ENCODE measurements at regions not wholly inside any gene's neighbourhood (a gene's known extent, or its start where the extent isn't known, plus 50 kb on each side); places are given as distances from the start of the nearest gene placed in this dataset.

DNA sequence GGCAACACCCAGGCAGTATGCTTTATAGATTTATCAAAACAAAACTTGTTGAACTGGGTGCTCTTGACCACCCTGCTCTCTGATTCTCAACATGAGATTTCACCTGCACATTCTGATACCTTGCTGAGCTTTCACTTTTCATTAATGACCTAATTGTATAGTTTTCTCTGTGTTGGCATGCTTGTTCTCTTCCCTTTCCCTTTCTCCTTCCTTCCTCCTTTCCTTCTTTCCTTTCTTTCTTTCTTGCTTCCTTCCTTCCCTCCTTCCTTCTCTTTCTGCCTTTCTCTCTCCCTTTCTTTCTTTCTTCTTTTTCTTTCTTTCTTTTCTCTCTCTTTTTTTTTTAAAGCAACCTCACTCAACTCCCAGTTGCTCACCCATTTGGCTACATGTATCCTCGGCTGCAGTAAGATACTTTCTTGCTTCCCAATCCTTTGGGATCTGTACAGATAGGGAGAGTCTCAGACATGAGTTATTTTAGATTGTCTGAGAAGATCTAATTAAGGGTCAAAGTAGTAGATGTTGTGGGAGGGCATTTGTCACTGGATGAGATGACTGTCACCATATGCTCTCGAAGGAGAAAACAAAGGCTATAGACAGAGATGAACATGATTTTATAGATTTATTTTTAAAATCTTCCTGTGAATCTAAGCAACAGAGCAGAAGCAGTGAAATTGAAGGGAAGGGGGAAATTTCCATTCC lies 458.0 kb downstream of the USP25 start:
- peaks cover 0 to 9% (median 3%) of the 10 kb centered on the region in 5 donors for H3K9me3 Mint-ChIP-seq
- Histone ChIP-seq H3K4me1 (ENCODE audit: insufficient read depth, low read length) (no peaks in the 10 kb centered on the region), H3K9me3 (ENCODE audit: low read length) (no peaks in the 10 kb centered on the region), H3K27me3 (ENCODE audit: insufficient read depth, low read length, poor library complexity, severe bottlenecking) (no peaks in the 10 kb centered on the region), H3K4me3 (ENCODE audit: low read length) (no peak overlapping the region), H3K27ac (ENCODE audit: low read depth, low read length) (no peak overlapping the region), H3K36me3 (ENCODE audit: insufficient read depth, low read length) (no peaks in the 10 kb centered on the region)
- DNase-seq = no peak
- no peak overlapping the region for H3K4me3 Mint-ChIP-seq
- peaks cover 0 to 2% of the 10 kb centered on the region in 2 donors for H3K27me3 Mint-ChIP-seq
- no peaks in the 10 kb centered on the region for H3K4me1 Mint-ChIP-seq
- POLR2A ChIA-PET = no interaction called here
- no peak overlapping the region for H3K27ac Mint-ChIP-seq
- CTCF ChIA-PET = no interaction called here
- H3K36me3 Mint-ChIP-seq = no peaks in the 10 kb centered on the region

DNA sequence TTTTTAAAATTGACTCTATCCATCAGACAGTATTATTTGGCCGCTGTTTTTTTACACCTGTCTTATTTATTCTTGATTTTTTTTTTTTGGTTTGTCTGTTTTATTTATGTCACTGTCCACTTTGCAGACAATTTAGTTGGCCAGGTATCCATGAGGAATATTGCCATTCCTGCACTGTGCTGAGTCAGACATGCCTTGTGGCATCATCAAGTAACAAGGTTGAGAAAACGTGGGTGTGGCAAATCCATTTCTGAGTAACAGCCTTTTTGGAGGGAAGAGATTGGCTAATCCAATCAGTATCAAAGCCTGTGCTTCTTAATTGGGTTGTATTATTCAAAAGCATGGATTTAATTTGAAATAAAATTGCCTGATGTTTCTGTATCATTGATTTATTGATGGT lies 463.1 kb downstream of the USP25 start:
- Mint-ChIP-seq H3K27ac (no peak overlapping the region), H3K27me3 (peaks cover 0 to 2% of the 10 kb centered on the region in 2 donors), H3K9me3 (peaks cover 0 to 5% (median 3%) of the 10 kb centered on the region in 5 donors), H3K4me3 (no peak overlapping the region), H3K4me1 (no peaks in the 10 kb centered on the region), H3K36me3 (no peaks in the 10 kb centered on the region)
- no peak overlapping the region for H3K4me3 ChIP-seq (ENCODE audit: low read length)
- ChIA-PET CTCF (no interaction called here), POLR2A (no interaction called here)
- H3K4me1 ChIP-seq (ENCODE audit: insufficient read depth, low read length) = no peaks in the 10 kb centered on the region
- H3K27me3 ChIP-seq (ENCODE audit: insufficient read depth, low read length, poor library complexity, severe bottlenecking) = no peaks in the 10 kb centered on the region
- H3K9me3 ChIP-seq (ENCODE audit: low read length) = no peaks in the 10 kb centered on the region
- no peak overlapping the region for H3K27ac ChIP-seq (ENCODE audit: low read depth, low read length)
- H3K36me3 ChIP-seq (ENCODE audit: insufficient read depth, low read length) = no peaks in the 10 kb centered on the region
- DNase-seq = no peak

DNA sequence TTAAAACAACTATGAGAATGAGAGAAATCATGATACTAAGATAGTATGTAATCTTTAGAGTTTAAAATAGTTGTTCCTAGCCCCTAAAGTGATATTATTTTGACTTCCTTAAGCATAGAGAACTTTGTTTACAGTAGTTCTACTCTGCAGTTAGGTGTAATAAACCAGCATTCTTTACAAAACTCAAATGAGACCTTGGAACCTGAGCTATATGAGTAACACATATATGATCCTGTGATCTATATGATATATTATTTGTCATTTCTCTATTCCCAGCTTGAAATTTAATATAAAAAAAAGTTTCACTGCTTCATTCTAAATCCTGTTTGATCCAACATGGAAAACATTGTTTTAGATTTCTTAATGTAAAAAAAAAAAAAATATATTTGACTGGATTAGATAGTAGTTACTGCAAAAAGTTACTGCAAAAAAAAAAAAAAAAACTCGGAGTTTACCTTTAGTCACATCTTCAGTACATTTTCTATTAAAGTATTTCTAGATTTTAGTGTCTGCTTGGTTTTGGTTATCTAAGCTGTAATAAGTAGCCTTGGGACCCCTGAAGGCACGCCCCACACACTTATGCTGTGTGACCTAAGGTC lies 463.8 kb downstream of the USP25 start:
- Mint-ChIP-seq H3K4me3 (no peak overlapping the region), H3K27me3 (peaks cover 0 to 2% of the 10 kb centered on the region in 2 donors), H3K9me3 (peaks cover 1 to 5% (median 4%) of the 10 kb centered on the region in 5 donors), H3K36me3 (no peaks in the 10 kb centered on the region), H3K27ac (no peak overlapping the region), H3K4me1 (no peaks in the 10 kb centered on the region)
- H3K4me3 ChIP-seq (ENCODE audit: low read length) = no peak overlapping the region
- CTCF ChIA-PET = no interaction called here
- DNase-seq = no peak
- H3K27me3 ChIP-seq (ENCODE audit: insufficient read depth, low read length, poor library complexity, severe bottlenecking) = no peaks in the 10 kb centered on the region
- H3K4me1 ChIP-seq (ENCODE audit: insufficient read depth, low read length) = no peaks in the 10 kb centered on the region
- no peaks in the 10 kb centered on the region for H3K36me3 ChIP-seq (ENCODE audit: insufficient read depth, low read length)
- H3K9me3 ChIP-seq (ENCODE audit: low read length) = no peaks in the 10 kb centered on the region
- no peak overlapping the region for H3K27ac ChIP-seq (ENCODE audit: low read depth, low read length)
- POLR2A ChIA-PET = no interaction called here

DNA sequence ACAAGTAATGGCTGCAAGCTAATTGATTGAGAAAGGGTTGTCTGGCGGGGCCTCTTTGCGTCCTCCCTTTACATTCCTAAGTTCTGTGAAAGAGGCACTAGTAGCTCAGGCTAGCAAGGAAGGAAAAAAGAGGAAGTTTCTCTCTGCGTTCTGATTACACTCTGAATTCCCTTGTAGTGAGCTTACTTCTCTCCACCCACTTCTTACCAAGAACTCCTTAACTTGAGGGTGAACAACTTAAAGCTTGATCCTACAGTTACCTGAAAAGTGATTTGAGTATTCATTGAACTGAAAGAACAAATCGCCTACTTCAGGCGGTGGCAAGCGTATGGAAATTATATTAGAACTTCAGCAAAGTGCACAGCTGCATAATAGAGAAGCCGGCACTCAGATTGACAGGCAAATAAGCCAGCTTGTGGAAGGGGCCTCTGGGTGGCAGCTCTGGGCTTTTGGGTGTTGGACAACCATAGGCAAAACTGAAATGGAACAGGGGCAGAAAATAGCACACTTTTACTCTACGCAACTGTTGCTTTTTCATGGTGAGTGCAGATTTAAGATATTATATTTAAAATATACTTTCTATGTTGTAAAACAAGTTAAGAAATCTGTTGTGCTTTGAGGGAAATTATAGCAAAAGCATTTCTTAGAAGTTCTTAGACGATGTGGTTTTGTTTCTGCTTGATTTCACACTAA lies 464.5 kb downstream of the USP25 start:
- Histone ChIP-seq H3K27ac (ENCODE audit: low read depth, low read length) (no peak overlapping the region), H3K36me3 (ENCODE audit: insufficient read depth, low read length) (no peaks in the 10 kb centered on the region), H3K4me3 (ENCODE audit: low read length) (no peak overlapping the region), H3K27me3 (ENCODE audit: insufficient read depth, low read length, poor library complexity, severe bottlenecking) (no peaks in the 10 kb centered on the region), H3K9me3 (ENCODE audit: low read length) (no peaks in the 10 kb centered on the region), H3K4me1 (ENCODE audit: insufficient read depth, low read length) (no peaks in the 10 kb centered on the region)
- Mint-ChIP-seq H3K27ac (no peak overlapping the region), H3K36me3 (no peaks in the 10 kb centered on the region), H3K4me3 (no peak overlapping the region), H3K27me3 (peaks cover 0 to 2% of the 10 kb centered on the region in 2 donors), H3K9me3 (peaks cover 1 to 5% (median 4%) of the 10 kb centered on the region in 5 donors), H3K4me1 (no peaks in the 10 kb centered on the region)
- ChIA-PET CTCF (no interaction called here), POLR2A (no interaction called here)
- no peak for DNase-seq

- Mint-ChIP-seq H3K4me3 (no peak overlapping the region), H3K4me1 (no peaks in the 10 kb centered on the region), H3K9me3 (peaks cover 1 to 5% (median 4%) of the 10 kb centered on the region in 5 donors), H3K36me3 (no peaks in the 10 kb centered on the region), H3K27ac (no peak overlapping the region), H3K27me3 (peaks cover 0 to 2% of the 10 kb centered on the region in 2 donors)
- H3K9me3 ChIP-seq (ENCODE audit: low read length) = no peaks in the 10 kb centered on the region
- ChIA-PET CTCF (no interaction called here), POLR2A (no interaction called here)
- no peaks in the 10 kb centered on the region for H3K36me3 ChIP-seq (ENCODE audit: insufficient read depth, low read length)
- no peak overlapping the region for H3K4me3 ChIP-seq (ENCODE audit: low read length)
- DNase-seq = no peak
- H3K27me3 ChIP-seq (ENCODE audit: insufficient read depth, low read length, poor library complexity, severe bottlenecking) = no peaks in the 10 kb centered on the region
- no peak overlapping the region for H3K27ac ChIP-seq (ENCODE audit: low read depth, low read length)
- no peaks in the 10 kb centered on the region for H3K4me1 ChIP-seq (ENCODE audit: insufficient read depth, low read length)
Observed at GRCh38 chr21:16194788-16195537, 465.2 kb downstream of the USP25 start.

GRCh38 chr21:16195538-16195910 lies 465.7 kb downstream of the USP25 start:
- no peaks in the 10 kb centered on the region for H3K36me3 ChIP-seq (ENCODE audit: insufficient read depth, low read length)
- H3K9me3 ChIP-seq (ENCODE audit: low read length) = no peaks in the 10 kb centered on the region
- no peak overlapping the region for H3K27ac Mint-ChIP-seq
- no peak overlapping the region for H3K4me3 ChIP-seq (ENCODE audit: low read length)
- H3K27me3 Mint-ChIP-seq = peaks cover 0 to 2% of the 10 kb centered on the region in 2 donors
- H3K27me3 ChIP-seq (ENCODE audit: insufficient read depth, low read length, poor library complexity, severe bottlenecking) = no peaks in the 10 kb centered on the region
- H3K4me3 Mint-ChIP-seq = no peak overlapping the region
- DNase-seq = no peak
- no peaks in the 10 kb centered on the region for H3K36me3 Mint-ChIP-seq
- ChIA-PET CTCF (no interaction called here), POLR2A (no interaction called here)
- H3K9me3 Mint-ChIP-seq = peaks cover 1 to 5% (median 4%) of the 10 kb centered on the region in 5 donors
- no peaks in the 10 kb centered on the region for H3K4me1 ChIP-seq (ENCODE audit: insufficient read depth, low read length)
- H3K4me1 Mint-ChIP-seq = no peaks in the 10 kb centered on the region
- no peak overlapping the region for H3K27ac ChIP-seq (ENCODE audit: low read depth, low read length)

DNA sequence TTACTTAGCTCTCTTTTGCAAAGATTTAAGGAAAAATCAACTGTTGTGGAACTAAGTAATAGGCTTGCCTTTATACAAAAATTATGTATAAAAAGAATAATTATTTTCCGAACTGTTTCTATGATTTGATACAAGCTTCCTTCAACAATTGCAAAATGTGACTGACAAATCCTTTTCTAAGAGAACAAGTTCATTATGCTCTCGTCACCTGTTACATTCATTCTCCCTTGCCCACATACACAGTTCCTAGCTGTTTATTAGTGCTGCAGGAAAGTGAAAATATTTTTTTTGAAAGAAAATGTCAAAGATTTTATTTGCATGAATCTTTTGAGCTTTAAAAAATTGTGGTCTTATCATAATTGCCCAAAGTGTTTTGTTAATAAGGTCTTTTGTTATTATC lies 466.2 kb downstream of the USP25 start:
- no peaks in the 10 kb centered on the region for H3K27me3 ChIP-seq (ENCODE audit: insufficient read depth, low read length, poor library complexity, severe bottlenecking)
- peaks cover 0 to 1% of the 10 kb centered on the region in 2 donors for H3K27me3 Mint-ChIP-seq

GRCh38 chr21:16198546-16198945 lies 468.8 kb downstream of the USP25 start:
- DNase-seq = no peak
- ChIA-PET POLR2A (no interaction called here), CTCF (no interaction called here)
- H3K9me3 ChIP-seq (ENCODE audit: low read length) = no peaks in the 10 kb centered on the region
- Mint-ChIP-seq H3K36me3 (peaks cover 0 to 3% (median 0%) of the 10 kb centered on the region in 3 donors), H3K27ac (no peak overlapping the region), H3K4me1 (no peaks in the 10 kb centered on the region), H3K27me3 (no peaks in the 10 kb centered on the region), H3K9me3 (peaks cover 0 to 7% (median 3%) of the 10 kb centered on the region in 5 donors), H3K4me3 (no peak overlapping the region)
- no peak overlapping the region for H3K4me3 ChIP-seq (ENCODE audit: low read length)
- no peaks in the 10 kb centered on the region for H3K36me3 ChIP-seq (ENCODE audit: insufficient read depth, low read length)
- H3K27me3 ChIP-seq (ENCODE audit: insufficient read depth, low read length, poor library complexity, severe bottlenecking) = no peaks in the 10 kb centered on the region
- no peaks in the 10 kb centered on the region for H3K4me1 ChIP-seq (ENCODE audit: insufficient read depth, low read length)
- no peak overlapping the region for H3K27ac ChIP-seq (ENCODE audit: low read depth, low read length)

More for the DNA sequence above, 466.2 kb downstream of the USP25 start:
- H3K27ac Mint-ChIP-seq = no peak overlapping the region
- H3K9me3 Mint-ChIP-seq = peaks cover 0 to 5% (median 4%) of the 10 kb centered on the region in 5 donors
- H3K4me1 ChIP-seq (ENCODE audit: insufficient read depth, low read length) = no peaks in the 10 kb centered on the region
- H3K36me3 ChIP-seq (ENCODE audit: insufficient read depth, low read length) = no peaks in the 10 kb centered on the region
- POLR2A ChIA-PET = no interaction called here
- CTCF ChIA-PET = no interaction called here
- H3K9me3 ChIP-seq (ENCODE audit: low read length) = no peaks in the 10 kb centered on the region
- H3K27ac ChIP-seq (ENCODE audit: low read depth, low read length) = no peak overlapping the region
- H3K4me3 Mint-ChIP-seq = no peak overlapping the region
- no peak overlapping the region for H3K4me3 ChIP-seq (ENCODE audit: low read length)
- DNase-seq = no peak
- H3K4me1 Mint-ChIP-seq = no peaks in the 10 kb centered on the region
- no peaks in the 10 kb centered on the region for H3K36me3 Mint-ChIP-seq

Data from CD8-positive, alpha-beta memory T cell (primary cell).